Mesenchymal stem cell (in vitro differentiated cells and primary cell): ENCODE measurements at regions not wholly inside any gene's neighbourhood (a gene's known extent, or its start where the extent isn't known, plus 50 kb on each side); places are given as distances from the start of the nearest gene placed in this dataset.

Experiments used
- DNase-seq: peaks from one replicate; pipeline ENCODE4 v3.0.0-alpha.2; 2013
- H2AFZ ChIP-seq: one replicate; pipeline ENCODE4 v1.6.1; 2013; ENCODE audit warnings: low read depth, mild to moderate bottlenecking, control low read depth, inconsistent platforms, low read length, moderate library complexity
- H2AK5ac ChIP-seq: 2 replicates; pipeline ENCODE4 v1.6.1; 2013; ENCODE audit warnings: low read length, moderate library complexity, mild to moderate bottlenecking, inconsistent platforms; ENCODE audit not compliant: severe bottlenecking
- H2BK120ac ChIP-seq: one replicate; pipeline ENCODE4 v1.6.1; 2013; ENCODE audit warnings: low read depth, mild to moderate bottlenecking, inconsistent platforms, low read length, moderate library complexity
- H2BK12ac ChIP-seq, 2 experiments: one replicate each; pipeline ENCODE4 v1.6.1; 2013; ENCODE audit warnings: inconsistent platforms in 2 of 2, low read length in 2 of 2, mild to moderate bottlenecking in 2 of 2, moderate library complexity in 2 of 2, control low read depth in 1 of 2
- H2BK15ac ChIP-seq: one replicate; pipeline ENCODE4 v1.6.1; 2013; ENCODE audit warnings: mild to moderate bottlenecking, low read depth, inconsistent platforms; ENCODE audit not compliant: poor library complexity, severe bottlenecking
- H2BK5ac ChIP-seq: 2 replicates; pipeline ENCODE4 v1.6.1; 2013; ENCODE audit warnings: low read depth, mild to moderate bottlenecking, low read length, control low read depth, inconsistent platforms; ENCODE audit not compliant: poor library complexity, severe bottlenecking
- H3K14ac ChIP-seq, 2 experiments: one replicate each; pipeline ENCODE4 v1.6.1; 2013; ENCODE audit warnings: inconsistent platforms in 2 of 2, low read length in 2 of 2, control low read depth in 1 of 2, mild to moderate bottlenecking in 1 of 2, moderate library complexity in 1 of 2
- H3K18ac ChIP-seq, 2 experiments: one replicate each; pipeline ENCODE4 v1.6.1; 2013; ENCODE audit warnings: inconsistent platforms in 2 of 2, low read length in 2 of 2, control low read depth in 1 of 2, low read depth in 1 of 2, mild to moderate bottlenecking in 1 of 2
- H3K23ac ChIP-seq, 2 experiments: one replicate each; pipeline ENCODE4 v1.6.1; 2013; ENCODE audit warnings: inconsistent platforms in 2 of 2, low read length in 2 of 2, mild to moderate bottlenecking in 2 of 2, moderate library complexity in 2 of 2, control low read depth in 1 of 2
- H3K27ac ChIP-seq: 2 replicates; pipeline ENCODE4 v1.5.1; 2013; ENCODE audit warnings: mild to moderate bottlenecking, moderate library complexity, low read length, control low read depth, inconsistent platforms; ENCODE audit not compliant: poor library complexity, severe bottlenecking
- H3K27me3 ChIP-seq, 2 experiments: 2 replicates each; pipeline versions ENCODE4 v1.6.1 to v1.7.0; 2013; ENCODE audit warnings: low read length in 2 of 2, mild to moderate bottlenecking in 2 of 2, moderate library complexity in 2 of 2, control low read depth in 1 of 2, inconsistent platforms in 1 of 2; ENCODE audit not compliant: control insufficient read depth in 1 of 2, insufficient read depth in 1 of 2
- H3K36me3 ChIP-seq, 2 experiments: 2 replicates each; pipeline versions ENCODE4 v1.6.1 to v1.7.0; 2013; ENCODE audit warnings: low read length in 2 of 2, control low read depth in 1 of 2, inconsistent platforms in 1 of 2, low read depth in 1 of 2, mild to moderate bottlenecking in 1 of 2; ENCODE audit not compliant: insufficient read depth in 2 of 2, control insufficient read depth in 1 of 2
- H3K4ac ChIP-seq, 2 experiments: one replicate each; pipeline ENCODE4 v1.6.1; 2013; ENCODE audit warnings: inconsistent platforms in 2 of 2, low read length in 2 of 2, mild to moderate bottlenecking in 2 of 2, moderate library complexity in 2 of 2, control low read depth in 1 of 2, low read depth in 1 of 2
- H3K4me1 ChIP-seq: 2 replicates; pipeline ENCODE4 v1.6.1; 2013; ENCODE audit warnings: low read depth, low read length, control low read depth; ENCODE audit not compliant: control insufficient read depth, insufficient read depth
- H3K4me2 ChIP-seq: 2 replicates; pipeline ENCODE4 v1.6.1; 2013; ENCODE audit warnings: low read length, mild to moderate bottlenecking, inconsistent platforms; ENCODE audit not compliant: poor library complexity, severe bottlenecking
- H3K4me3 ChIP-seq, 2 experiments: 2 replicates each; pipeline versions ENCODE4 v1.5.1 to v1.7.0; 2013; ENCODE audit warnings: low read length in 2 of 2, mild to moderate bottlenecking in 2 of 2, control low read depth in 1 of 2, low read depth in 1 of 2; ENCODE audit not compliant: insufficient read depth in 1 of 2
- H3K79me1 ChIP-seq: replicated peaks from 2 replicates; pipeline ENCODE4 v1.6.1; 2013; ENCODE audit warnings: mild to moderate bottlenecking, control low read depth, low read length, inconsistent platforms; ENCODE audit not compliant: poor library complexity, severe bottlenecking
- H3K9ac ChIP-seq: 2 replicates; pipeline ENCODE4 v1.7.0; 2013; ENCODE audit warnings: mild to moderate bottlenecking, low read length, moderate library complexity
- H3K9me3 ChIP-seq: 2 replicates; pipeline ENCODE4 v1.7.0; 2013; ENCODE audit warnings: mild to moderate bottlenecking, low read length; ENCODE audit not compliant: control insufficient read depth
- H4K8ac ChIP-seq: one replicate; pipeline ENCODE4 v1.6.1; 2013; ENCODE audit warnings: inconsistent platforms, mild to moderate bottlenecking, low read length, moderate library complexity
- H4K91ac ChIP-seq: one replicate; pipeline ENCODE4 v1.6.1; 2013; ENCODE audit warnings: mild to moderate bottlenecking, low read length, inconsistent platforms
- WGBS: methylation state at CpG from one replicate; pipeline ENCODE4 v1.1.7; 2013; ENCODE audit warnings: mixed read lengths; 5-methylcytosine and 5-hydroxymethylcytosine counted together

GRCh38 chr14:106276326-106277267 lies 750.2 kb downstream of the TMEM121 start:
- no peak overlapping the region for H2BK5ac ChIP-seq
- H3K27ac ChIP-seq: no peak overlapping the region
- no peaks in the 10 kb centered on the region for H3K9me3 ChIP-seq
- 49% methylated on average over 8 of the region's 12 CpGs for WGBS
- no peak for DNase-seq
- no peak overlapping the region for H3K4me2 ChIP-seq
- no peaks in the 10 kb centered on the region for H3K36me3 ChIP-seq
- H3K23ac ChIP-seq: no peak overlapping the region
- no peak overlapping the region for H4K91ac ChIP-seq
- no peak overlapping the region for H3K14ac ChIP-seq
- no peak overlapping the region for H2BK120ac ChIP-seq
- no peak overlapping the region for H2BK15ac ChIP-seq
- H3K4ac ChIP-seq: no peak overlapping the region
- no peak overlapping the region for H2AK5ac ChIP-seq
- H2BK12ac ChIP-seq: no peak overlapping the region
- H3K4me3 ChIP-seq: no peak overlapping the region
- H2AFZ ChIP-seq: no peak overlapping the region
- H3K79me1 ChIP-seq: no peaks in the 10 kb centered on the region
- no peak overlapping the region for H3K18ac ChIP-seq
- no peak overlapping the region for H4K8ac ChIP-seq
- no peaks in the 10 kb centered on the region for H3K27me3 ChIP-seq
- H3K9ac ChIP-seq: no peak overlapping the region
- H3K4me1 ChIP-seq: no peaks in the 10 kb centered on the region

DNA sequence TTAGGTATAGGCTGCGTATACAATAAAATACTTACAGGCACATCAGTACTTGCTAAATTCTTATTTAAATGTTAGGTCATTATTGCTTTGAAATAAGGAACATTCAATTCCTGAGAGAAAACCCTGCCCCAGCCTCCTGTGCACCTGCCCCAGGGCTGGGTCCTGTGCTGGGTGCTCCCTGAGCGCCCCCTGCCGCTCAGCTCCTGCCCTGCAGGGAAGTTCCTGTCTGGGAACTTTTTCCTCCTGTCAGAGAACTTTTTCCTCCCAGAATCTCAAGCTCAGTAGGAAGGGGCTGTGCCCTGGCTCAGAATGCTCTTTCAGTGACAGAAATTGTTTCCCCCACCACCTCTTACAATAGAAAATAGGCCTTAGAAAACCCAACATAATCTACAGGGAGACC lies 751.1 kb downstream of the TMEM121 start:
- no peak for DNase-seq
- H2BK120ac ChIP-seq: no peak overlapping the region
- H3K27me3 ChIP-seq: no peaks in the 10 kb centered on the region
- no peak overlapping the region for H3K9ac ChIP-seq
- no peak overlapping the region for H4K8ac ChIP-seq
- H2BK5ac ChIP-seq: no peak overlapping the region
- H2AK5ac ChIP-seq: no peak overlapping the region
- no peak overlapping the region for H3K4me2 ChIP-seq
- H3K79me1 ChIP-seq: no peaks in the 10 kb centered on the region
- H2BK15ac ChIP-seq: no peak overlapping the region
- 36% methylated on average over 2 of the region's 3 CpGs for WGBS
- H2BK12ac ChIP-seq: no peak overlapping the region
- no peak overlapping the region for H3K4me3 ChIP-seq
- no peaks in the 10 kb centered on the region for H3K9me3 ChIP-seq
- H3K4me1 ChIP-seq: no peaks in the 10 kb centered on the region
- no peak overlapping the region for H3K18ac ChIP-seq
- no peak overlapping the region for H3K23ac ChIP-seq
- no peak overlapping the region for H4K91ac ChIP-seq
- no peaks in the 10 kb centered on the region for H3K36me3 ChIP-seq
- H3K14ac ChIP-seq: no peak overlapping the region
- H3K4ac ChIP-seq: no peak overlapping the region
- no peak overlapping the region for H2AFZ ChIP-seq
- H3K27ac ChIP-seq: no peak overlapping the region

- H3K4me3 ChIP-seq: no peak overlapping the region
- H2BK5ac ChIP-seq: no peak overlapping the region
- H3K36me3 ChIP-seq: no peaks in the 10 kb centered on the region
- no peak overlapping the region for H3K9ac ChIP-seq
- no peak overlapping the region for H3K4ac ChIP-seq
- no peak for DNase-seq
- no peak overlapping the region for H3K27ac ChIP-seq
- no peak overlapping the region for H3K18ac ChIP-seq
- H3K9me3 ChIP-seq: no peaks in the 10 kb centered on the region
- H2AK5ac ChIP-seq: no peak overlapping the region
- H4K91ac ChIP-seq: no peak overlapping the region
- no peak overlapping the region for H4K8ac ChIP-seq
- no peak overlapping the region for H2BK120ac ChIP-seq
- no peak overlapping the region for H3K4me2 ChIP-seq
- H3K4me1 ChIP-seq: no peaks in the 10 kb centered on the region
- H2BK15ac ChIP-seq: no peak overlapping the region
- no peak overlapping the region for H2AFZ ChIP-seq
- no peaks in the 10 kb centered on the region for H3K27me3 ChIP-seq
- H3K14ac ChIP-seq: no peak overlapping the region
- H3K23ac ChIP-seq: no peak overlapping the region
- no peaks in the 10 kb centered on the region for H3K79me1 ChIP-seq
- no peak overlapping the region for H2BK12ac ChIP-seq
These were observed 754.5 kb downstream of the TMEM121 start for GRCh38 chr14:106280876-106281275.

GRCh38 chr14:106286697-106287290 lies 760.4 kb downstream of the TMEM121 start:
- Histone ChIP-seq H3K4me2 (no peak overlapping the region), H3K27me3 (no peaks in the 10 kb centered on the region), H3K4ac (no peak overlapping the region), H2AFZ (no peak overlapping the region), H2AK5ac (no peak overlapping the region), H4K91ac (no peak overlapping the region), H3K79me1 (no peaks in the 10 kb centered on the region), H3K23ac (no peak overlapping the region), H2BK120ac (no peak overlapping the region), H2BK5ac (no peak overlapping the region), H3K4me1 (no peaks in the 10 kb centered on the region), H2BK15ac (no peak overlapping the region), H3K9me3 (no peaks in the 10 kb centered on the region), H3K36me3 (no peaks in the 10 kb centered on the region), H3K14ac (no peak overlapping the region), H2BK12ac (no peak overlapping the region), H3K18ac (no peak overlapping the region), H4K8ac (no peak overlapping the region), H3K4me3 (no peak overlapping the region), H3K27ac (no peak overlapping the region), H3K9ac (no peak overlapping the region)
- 91% methylated on average over 38 of the region's 41 CpGs for WGBS
- no peak for DNase-seq
